GM18867 (cell line): ENCODE measurements at regions not wholly inside any gene's neighbourhood (a gene's known extent, or its start where the extent isn't known, plus 50 kb on each side); places are given as distances from the start of the nearest gene placed in this dataset.
"Not testable (repeated sequence)": the region's sequence is repeated elsewhere in the genome, so short reads cannot be mapped to it uniquely, and the experiment has no call there.

Experiments
- ATAC-seq: cut with Tn5 transposase; IDR thresholded peaks from one replicate; pipeline ENCODE4 v1.9.1; 2021; ENCODE audit warnings: mild to moderate bottlenecking, moderate library complexity; ENCODE audit not compliant: unreplicated experiment

GRCh38 chr6:126726454-126726853 lies 386.5 kb downstream of the CENPW start:
- ATAC-seq: not testable (repeated sequence)

- ATAC-seq: no peak
These were observed 380.3 kb upstream of the RSPO3 start for GRCh38 chr6:126738146-126738545.

- ATAC-seq: no peak
These were observed 379.8 kb upstream of the RSPO3 start for GRCh38 chr6:126738641-126739040.

- ATAC-seq: no peak
These were observed 375.4 kb upstream of the RSPO3 start for GRCh38 chr6:126743076-126743475.

- ATAC-seq: no peak
These were observed 370.5 kb upstream of the RSPO3 start for GRCh38 chr6:126747728-126748540.

GRCh38 chr6:126753606-126754005 lies 364.9 kb upstream of the RSPO3 start:
- ATAC-seq: no peak

GRCh38 chr6:126761854-126762253 lies 356.6 kb upstream of the RSPO3 start:
- no peak for ATAC-seq

- no peak for ATAC-seq
These were observed 354.4 kb upstream of the RSPO3 start for GRCh38 chr6:126764104-126764503.

- no peak for ATAC-seq
These were observed 353.8 kb upstream of the RSPO3 start for GRCh38 chr6:126764671-126765070.

- ATAC-seq: no peak
These were observed 351.7 kb upstream of the RSPO3 start for GRCh38 chr6:126766820-126767219.

- ATAC-seq: no peak
These were observed 350.8 kb upstream of the RSPO3 start for GRCh38 chr6:126767711-126768110.

- no peak for ATAC-seq
These were observed 348.3 kb upstream of the RSPO3 start for GRCh38 chr6:126770176-126770575.

GRCh38 chr6:126773112-126773805 lies 345.2 kb upstream of the RSPO3 start:
- no peak for ATAC-seq

- ATAC-seq: no peak
These were observed 339.1 kb upstream of the RSPO3 start for GRCh38 chr6:126779331-126779730.

- ATAC-seq: no peak
These were observed 336.9 kb upstream of the RSPO3 start for GRCh38 chr6:126781582-126781981.

- ATAC-seq: no peak
These were observed 334.2 kb upstream of the RSPO3 start for GRCh38 chr6:126784161-126784790.

- ATAC-seq: no peak
These were observed 332.2 kb upstream of the RSPO3 start for GRCh38 chr6:126786262-126786661.

- ATAC-seq: no peak
These were observed 330.8 kb upstream of the RSPO3 start for GRCh38 chr6:126787635-126788034.

GRCh38 chr6:126788861-126789365 lies 329.6 kb upstream of the RSPO3 start:
- ATAC-seq: no peak

- no peak for ATAC-seq
These were observed 326.0 kb upstream of the RSPO3 start for GRCh38 chr6:126792340-126793085.

- no peak for ATAC-seq
These were observed 323.3 kb upstream of the RSPO3 start for GRCh38 chr6:126795161-126795560.
